ENCODE measurements at regions not wholly inside any gene's neighbourhood (a gene's known extent, or its start where the extent isn't known, plus 50 kb on each side); places are given as distances from the start of the nearest gene placed in this dataset.
"Not testable (repeated sequence)": the region's sequence is repeated elsewhere in the genome, so short reads cannot be mapped to it uniquely, and the experiment has no call there.

DNA sequence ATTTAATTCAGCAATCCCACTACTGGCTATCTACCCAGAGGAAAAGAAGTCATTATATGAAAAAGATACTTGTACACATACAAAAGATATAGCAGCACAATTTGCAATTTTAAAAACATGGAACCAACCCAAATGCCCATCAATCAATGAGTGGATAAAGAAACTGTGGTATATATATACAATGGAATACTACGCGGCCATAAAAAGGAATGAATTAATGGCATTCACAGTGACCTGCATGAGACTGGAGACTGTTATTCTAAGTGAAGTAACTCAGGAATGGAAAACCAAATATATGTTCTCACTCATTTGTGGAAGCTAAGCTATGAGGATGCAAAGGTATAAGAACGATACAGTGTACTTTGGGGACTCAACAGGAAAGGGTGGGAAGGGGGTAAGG lies 102.8 kb upstream of the KCNMA1 start:
- DNase-seq = not testable (repeated sequence)

DNA sequence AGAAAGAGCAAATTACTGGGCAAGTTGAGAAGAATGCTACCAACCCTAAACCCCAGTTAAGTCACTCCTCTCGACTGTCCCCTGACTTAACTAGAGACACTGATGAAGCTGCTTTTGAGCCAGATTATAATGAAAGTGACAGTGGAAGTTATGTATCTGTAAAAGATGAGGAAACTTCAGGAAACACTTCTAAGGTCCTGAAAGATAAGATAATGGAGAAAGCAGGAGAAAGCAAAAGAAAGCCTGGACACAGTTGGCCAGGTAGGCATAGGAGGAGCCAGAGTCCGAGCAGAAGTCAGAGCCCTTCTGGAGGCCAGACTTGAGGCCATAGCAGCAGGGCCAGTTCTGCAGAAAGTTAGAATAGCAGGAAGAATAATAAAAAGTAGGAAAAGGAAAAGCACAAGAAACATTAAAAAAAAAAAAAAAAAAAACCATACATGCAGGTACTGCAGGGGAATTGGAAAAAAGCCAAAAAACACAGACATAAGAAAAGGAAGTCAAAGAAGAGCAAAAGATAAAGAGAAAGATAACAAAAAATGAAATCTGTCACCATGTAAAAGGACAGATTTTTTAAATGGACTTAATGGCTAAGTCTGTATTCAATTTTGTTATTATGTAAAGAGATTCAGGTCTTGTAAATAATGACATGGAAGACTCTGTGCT lies 101.0 kb upstream of the KCNMA1 start:
- no peak for DNase-seq

DNA sequence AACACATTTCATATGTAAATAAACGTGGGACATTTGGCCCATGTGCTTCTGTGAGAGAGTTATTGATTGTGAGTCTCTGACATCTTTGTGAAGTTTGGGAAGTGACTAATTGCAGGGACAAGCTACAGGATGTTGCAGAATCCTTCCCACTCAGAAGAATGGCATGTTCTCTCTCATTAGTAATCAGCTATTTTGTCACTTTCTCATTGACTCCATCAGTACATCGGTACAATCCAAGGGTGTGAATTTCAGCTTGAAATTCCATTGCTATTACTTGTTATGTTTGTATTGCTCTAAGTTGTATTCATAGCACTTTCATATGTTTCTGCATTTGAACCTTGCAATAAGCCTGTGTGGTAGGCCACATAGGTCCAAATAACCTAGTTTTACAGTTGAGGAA lies 100.0 kb upstream of the KCNMA1 start:
- DNase-seq = no peak

DNA sequence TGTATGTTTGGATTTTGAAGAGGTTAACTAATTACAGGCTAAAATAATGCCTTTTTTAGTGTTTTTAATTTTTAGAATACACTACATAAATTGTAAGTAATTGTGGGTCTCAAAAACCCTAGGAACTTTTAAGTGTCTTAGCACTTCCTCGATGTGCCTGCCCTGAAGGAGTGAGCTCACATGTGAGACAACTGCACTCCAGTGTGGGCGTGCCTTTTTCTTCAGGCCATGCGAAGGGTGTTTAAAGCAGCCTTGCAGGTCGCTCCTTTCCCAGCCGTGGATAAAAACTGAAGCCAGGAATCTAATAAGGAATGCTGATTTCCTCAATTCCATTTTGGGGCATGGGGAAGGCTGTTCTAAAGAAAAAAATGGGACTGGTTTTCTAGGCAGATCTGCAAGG lies 97.5 kb upstream of the KCNMA1 start:
- not testable (repeated sequence) for DNase-seq

DNA sequence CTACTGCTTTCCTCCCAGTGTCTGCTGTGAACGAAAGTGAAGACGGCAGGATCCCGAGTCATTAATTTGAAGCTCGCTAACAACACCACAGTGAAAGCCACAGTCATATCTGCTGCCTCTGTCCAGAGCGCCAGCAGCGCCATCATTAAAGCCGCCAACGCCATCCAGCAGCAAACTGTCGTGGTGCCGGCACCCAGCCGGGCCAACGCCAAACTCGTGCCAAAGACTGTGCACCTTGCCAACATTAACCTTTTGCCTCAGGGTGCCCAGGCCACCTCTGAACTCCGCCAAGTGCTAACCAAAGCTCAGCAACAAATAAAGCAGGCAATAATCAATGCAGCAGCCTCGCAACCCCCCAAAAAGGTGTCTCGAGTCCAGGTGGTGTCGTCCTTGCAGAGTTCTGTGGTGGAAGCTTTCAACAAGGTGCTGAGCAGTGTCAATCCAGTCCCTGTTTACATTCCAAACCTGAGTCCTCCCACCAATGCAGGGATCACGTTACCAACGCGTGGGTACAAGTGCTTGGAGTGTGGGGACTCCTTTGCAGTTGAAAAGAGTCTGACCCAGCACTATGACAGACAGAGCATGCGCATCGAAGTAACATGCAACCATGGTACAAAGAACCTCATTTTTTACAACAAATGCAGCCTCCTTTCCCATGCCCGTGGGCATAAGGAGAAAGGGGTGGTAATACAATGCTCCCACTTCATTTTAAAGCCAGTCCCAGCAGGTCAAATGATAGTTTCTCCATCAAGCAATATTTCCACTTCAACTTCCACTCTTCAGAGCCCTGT lies 94.8 kb upstream of the KCNMA1 start:
- DNase-seq = no peak

DNA sequence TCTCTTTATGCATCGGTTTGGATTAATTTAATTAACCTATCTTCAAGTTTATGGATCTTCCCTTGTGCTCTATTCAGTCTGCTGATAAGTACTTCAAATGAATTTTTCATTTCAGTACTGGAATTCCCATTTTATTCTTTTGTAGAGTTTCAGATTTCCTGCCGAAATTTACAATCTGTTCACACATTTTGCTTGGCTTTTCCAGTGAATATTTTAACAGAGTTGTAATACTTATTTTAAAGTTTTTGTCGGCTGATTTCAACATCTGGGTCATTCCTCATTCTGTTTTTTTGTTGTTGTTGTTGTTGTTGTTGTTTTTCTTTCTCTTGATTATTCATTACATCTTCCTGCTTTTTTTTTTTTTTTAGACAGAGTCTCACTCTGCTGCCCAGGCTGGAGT lies 89.9 kb upstream of the KCNMA1 start:
- DNase-seq = no peak

DNA sequence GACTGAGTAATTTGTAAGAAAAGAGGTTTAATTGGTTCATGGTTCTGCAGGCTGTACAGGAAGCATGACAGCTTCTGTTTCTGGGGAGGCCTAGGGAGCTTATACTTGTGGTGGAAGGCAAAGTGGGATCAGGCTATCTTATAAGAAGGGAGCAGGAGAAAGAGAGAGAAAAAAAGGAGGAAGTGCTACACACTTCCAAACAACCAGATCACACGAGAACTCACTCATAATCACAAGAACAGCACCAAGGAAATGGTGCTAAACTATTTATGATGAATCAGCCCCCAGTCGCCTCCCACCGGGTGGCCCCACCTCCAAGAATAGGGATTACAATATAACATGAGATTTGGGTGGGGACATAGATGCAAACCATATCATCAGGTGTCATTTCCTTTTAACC lies 89.1 kb upstream of the KCNMA1 start:
- no peak for DNase-seq

DNA sequence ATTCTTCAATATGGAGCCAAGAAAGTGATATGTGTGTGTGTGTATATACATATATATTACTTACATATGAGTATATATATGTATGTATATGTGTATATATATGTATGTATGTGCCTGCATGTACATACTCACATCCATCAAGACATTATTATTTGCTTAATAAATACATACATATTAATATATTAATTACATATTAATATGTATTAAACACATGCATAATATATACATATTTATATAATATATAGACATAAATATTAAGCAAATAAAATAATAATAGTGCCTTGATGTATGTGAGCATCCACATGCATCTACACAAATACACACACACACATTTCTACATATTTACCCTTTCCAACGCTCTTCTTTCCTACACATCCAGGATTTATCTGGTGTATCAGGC lies 88.7 kb upstream of the KCNMA1 start:
- DNase-seq = no peak

DNA sequence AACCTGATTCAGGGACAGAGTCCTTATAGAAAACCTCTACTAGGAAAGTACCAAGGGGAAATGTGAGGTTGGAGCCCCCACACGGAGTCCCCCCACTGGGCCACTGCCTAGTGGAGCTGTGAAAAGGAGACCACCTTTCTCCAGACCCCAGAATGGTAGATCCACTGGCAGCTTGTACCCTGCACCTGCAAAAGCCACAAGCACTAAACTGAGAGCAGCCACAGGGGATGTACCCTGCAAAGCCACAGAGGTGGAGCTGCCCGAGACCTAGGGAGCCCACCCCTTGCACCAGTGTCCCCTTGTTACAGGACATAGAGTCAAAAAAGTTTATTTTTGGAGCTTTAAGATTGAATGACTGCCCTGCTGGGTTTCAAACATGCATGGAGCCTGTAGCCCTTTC lies 87.2 kb upstream of the KCNMA1 start:
- DNase-seq = no peak

DNA sequence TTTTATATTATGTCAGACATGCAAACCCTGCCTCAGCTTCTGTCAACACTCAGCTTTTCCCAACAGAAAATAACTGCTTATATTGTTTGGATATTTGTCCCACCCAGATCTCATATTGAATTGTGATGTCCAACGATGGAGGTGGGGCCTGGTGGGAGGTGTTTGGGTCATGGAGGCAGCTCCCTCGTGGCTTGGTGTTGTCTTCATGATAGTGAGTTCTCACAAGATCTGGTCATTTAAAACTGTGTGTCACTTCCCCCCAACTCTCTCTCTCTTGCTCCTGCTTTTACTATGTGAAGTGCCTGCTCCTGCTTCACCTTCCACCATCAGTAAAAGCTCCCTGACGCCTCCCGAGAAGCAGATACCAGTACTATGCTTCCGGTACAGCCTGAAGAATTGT lies 85.8 kb upstream of the KCNMA1 start:
- no peak for DNase-seq

DNA sequence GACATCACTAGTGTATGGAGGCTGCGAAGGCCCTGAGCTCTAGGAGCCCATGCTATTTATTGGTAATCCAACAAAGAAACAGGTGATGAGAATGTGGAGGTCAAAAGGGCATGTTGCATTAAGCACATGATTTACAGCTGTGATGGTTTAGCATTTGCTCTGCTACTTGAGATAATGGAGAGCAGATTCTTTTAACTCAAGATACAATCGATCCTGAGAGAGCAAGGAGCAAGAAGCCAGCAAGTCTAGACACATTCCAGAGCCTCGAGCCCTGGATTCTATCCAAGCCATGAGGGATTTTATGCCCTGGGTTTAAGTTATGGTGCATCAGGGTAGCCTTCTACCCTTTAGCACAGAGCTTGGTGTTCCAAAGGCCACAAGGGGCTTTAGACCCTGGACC lies 85.3 kb upstream of the KCNMA1 start:
- not testable (repeated sequence) for DNase-seq

DNA sequence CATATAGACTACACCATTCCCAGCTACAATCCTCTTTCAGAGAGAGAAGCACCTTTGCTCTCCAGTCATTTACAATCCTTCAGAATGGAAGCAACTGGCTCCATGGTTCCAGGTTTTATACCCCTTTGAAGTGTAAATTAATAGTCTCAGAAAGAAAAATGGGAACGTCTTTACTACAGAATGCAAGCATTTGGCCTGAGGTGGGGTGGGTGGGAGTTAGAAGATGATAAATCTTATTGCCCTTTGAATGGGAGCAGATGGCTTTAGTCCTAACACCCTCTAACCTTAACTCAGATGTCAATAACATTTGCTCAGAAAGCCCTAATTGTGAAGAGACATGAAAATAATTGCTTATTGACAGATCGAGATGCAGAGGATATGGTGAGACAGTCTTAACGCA lies 84.2 kb upstream of the KCNMA1 start:
- no peak for DNase-seq

DNA sequence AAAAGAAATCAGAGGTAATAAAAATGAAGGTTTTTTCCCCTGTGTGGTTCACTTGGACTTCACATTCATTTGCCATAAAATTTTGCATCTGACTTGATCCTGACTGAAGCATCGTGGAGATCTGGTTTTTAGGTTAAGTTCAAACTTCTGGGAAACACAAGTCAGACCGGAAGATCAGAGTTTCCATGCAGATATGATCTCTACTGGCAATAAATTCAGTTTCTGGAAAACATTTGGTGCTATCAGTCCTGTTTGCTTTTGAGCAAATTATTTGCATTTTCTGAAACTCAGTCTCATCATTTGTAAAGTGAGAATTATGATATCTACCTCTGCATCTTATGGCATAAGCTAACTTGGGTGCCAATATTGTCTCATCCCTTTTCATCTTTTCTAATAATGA lies 81.3 kb upstream of the KCNMA1 start:
- no peak for DNase-seq

DNA sequence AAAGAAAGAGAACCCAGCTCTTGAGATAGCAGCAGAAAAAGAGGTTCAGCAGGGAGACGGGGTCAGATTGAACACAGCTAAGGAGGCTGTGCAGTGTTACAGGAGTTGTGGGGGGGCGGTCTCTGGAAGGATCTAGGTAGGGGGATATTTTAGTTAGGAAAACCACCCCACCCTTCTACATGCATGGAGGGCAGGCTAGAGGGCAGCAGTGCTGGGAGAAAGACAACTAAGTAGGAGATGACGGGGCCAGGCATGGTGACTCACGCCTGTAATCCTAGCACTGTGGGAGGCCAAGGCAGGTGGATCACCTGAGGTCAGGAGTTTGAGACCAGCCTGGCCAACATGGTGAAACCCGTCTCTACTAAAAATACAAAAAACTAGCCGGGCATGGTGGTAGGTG lies 80.7 kb upstream of the KCNMA1 start:
- DNase-seq = not testable (repeated sequence)

DNA sequence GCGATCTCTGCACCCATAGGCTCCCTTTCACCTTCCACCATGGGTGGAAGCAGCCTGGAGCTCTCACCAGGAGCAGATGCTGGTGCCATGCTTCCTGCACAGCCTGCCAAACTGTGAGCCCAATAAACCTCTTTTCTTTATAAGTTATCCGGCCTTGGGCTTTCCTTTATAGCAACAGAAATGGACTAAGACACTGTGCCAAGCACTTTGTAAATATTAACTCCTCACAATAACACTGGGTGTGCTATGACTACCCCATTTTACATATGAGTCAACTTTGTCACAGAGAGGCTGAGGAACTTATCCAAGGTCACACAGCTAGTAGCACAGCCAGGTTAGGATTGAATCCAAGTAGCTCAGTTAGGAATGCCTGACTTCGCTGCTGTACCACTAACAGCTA lies 79.7 kb upstream of the KCNMA1 start:
- no peak for DNase-seq

DNA sequence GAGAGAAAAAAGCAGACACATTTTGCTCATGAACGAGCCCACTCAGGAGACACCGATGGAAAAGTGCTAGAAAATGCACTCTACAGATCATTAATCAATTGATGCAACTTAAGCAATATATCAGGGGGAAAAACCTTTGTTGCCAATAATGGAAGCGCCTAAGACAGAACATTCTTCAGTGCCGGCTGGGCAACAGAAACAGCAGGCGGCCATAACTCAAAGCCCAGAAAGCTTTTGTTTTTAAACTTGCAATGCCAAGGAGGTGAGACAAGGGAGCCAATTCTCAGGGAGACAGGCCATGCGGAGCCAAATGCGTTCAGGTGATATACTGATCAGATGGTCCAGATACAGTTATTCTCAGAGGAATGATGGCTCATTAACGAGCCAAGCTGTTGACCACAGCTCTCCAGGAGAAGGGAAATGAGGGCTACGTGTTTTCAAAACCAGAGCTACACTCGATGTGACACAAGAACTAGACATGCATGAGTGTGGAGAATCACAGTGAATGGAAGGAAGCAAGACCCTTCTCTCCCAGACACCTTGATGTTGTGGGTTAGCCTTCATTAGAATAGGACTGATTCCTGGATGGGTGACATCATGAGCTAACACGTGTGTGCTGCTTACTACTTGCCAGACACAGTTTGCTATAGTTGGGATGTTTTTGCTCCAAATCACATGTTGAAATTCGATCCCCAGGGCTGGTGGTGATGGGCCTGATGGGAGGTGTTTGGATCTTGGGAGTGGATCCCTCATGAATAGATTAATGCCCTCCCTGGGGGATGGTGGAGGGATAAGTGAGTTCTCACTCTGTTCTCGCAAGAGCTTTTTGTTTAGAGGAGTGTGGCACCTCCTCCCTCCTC lies 79.1 kb upstream of the KCNMA1 start:
- DNase-seq = no peak

DNA sequence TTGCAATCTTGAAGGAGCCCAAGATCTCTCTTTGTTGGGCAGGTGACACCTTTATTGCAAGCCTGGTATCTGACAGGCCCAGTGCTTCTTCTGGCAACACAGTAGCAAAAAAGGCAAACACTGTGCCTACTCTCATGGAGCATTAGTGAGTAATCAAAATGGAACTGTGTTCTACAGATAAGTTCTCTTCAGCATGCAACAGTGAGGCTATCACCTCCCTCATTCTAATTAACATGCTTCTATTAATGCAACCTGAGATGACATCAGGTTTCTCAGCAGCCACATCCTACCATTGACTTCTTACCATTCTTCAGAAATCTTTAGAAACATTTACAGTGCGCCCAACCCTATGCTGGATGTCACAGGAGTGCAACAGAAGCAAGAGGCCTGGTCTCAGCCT lies 77.9 kb upstream of the KCNMA1 start:
- no peak for DNase-seq

DNA sequence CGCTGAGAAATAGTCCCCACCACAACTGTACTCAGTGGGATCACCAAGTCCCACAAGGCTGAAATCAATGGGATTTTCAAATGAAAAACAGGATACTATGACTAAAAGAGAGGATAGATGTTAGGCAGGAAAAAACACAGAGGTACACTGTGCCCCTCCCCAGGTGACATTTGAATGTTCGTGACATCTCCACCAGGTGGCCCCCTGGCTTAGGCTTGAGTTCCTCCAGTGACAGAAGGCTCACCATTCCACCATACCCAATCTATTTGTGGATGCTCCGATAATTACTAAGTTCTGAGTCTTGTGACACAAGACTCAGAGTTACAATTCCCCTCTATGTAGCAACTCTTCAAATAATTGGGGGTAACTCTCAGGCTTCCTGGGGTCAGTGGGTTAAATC lies 77.5 kb upstream of the KCNMA1 start:
- no peak for DNase-seq

DNA sequence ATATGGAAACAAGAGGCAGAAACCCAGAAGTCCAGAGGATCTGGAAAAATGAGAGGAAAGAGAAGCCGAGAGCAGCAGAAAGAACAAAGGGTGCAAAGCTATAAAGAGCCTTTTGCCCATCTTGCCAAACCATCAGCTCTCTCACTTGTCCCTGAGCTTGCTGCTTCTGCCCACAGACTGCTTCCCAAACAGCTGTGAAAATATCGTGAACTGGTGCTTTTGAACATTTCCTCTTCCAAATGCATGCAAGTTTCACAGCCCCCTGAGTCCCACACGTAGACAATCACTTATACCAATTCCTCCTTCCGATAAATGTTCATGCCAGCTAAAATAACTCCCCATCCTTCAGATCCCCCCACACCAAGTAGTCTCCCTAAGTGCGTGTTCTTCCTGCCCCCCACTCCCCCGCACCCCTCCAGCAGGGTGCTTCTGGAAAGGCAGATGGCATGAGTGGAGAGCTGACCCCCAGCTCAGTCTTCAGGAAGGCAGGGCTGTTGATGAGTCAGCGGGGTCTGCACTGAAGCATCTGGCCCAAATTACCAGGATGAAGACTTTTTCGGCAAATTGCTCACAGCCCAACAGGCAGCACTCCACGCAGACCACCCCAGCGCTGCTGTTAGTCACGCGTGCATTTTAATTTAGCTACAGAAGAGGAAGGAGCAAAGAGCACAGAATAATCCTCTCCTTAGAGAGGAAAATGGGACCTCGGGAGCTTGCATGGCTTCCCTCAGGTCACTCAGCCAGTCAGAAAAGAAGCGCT lies 76.1 kb upstream of the KCNMA1 start:
- no peak for DNase-seq

DNA sequence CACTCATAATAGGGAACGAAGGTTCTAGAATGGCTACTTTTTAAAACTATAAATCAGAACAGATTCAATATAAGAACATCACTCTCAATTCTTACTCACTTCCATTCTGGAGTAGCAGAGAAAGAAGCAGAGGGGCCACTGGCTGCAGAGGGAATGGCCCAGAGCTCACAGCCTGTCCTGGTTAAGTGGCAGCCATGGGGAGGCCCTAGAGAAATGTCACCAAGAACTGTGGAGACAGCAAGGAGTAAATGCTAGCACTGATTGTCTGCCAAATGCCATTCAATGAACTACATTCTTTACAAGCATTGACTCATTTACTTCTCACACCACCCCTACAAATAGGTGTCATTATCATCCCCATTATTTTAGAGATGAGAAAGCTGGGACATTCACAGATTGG lies 74.6 kb upstream of the KCNMA1 start:
- no peak for DNase-seq

DNA sequence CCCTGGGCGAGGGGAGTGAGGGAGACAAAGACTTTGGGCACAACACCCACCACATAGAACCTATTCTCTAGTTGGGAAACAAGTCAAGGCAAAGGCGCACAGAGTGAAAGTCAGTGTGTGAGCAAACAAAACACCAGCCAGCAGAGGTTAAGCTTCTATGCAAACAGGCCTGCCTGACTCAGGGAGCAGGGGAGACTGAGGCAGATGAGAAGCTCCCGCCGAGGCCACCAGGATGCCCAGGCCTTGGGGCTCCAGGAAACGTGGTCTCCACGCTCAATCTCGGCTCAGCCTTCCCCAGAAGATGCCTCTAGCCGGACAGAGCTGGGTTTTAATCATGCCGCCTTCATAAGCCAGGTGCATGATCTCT lies 74.1 kb upstream of the KCNMA1 start:
- DNase-seq = no peak

DNA sequence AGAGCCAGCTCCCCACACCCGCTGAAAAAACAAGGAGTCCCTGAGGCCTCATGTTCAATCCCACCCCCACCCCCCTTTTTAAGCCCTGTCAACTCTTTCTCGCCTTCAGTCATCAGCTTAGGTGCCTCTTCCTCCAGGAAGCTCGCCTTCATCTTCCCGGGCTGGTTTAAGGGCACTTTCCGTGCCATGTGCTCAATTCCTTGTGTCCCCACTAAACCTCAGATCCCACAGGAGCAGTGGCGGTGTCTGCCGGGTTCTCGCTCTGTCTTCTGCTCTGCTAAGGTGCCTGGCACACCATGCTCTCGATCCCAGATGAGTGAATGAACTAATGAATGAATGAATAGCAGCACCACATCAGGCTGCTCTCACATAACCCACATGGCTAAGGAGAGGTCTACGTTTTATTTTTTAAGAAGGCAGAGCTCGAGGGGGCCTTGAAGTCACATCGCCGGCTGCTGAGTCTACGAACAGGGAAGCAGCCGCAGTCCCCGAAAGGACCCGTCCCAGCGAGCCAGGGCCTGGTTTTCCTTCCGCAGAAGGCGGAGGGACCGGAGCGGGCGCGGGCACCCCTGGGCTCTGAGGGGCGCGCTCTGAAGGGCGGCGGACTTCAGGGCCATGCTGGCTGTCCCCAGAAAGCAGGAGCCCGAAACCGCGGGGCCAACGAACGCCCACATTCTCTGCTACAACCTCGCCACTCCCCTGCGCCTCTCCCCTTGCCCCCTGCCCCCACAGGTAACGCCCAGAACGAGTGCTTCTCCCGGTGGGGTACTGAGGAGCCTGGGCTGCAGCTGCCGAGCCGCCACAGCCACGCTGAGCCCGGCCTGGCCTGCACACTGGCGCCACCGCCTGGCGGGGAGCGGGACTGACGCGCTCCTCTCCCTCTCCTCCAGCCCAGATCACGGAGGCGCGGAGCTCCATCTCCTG lies 73.4 kb upstream of the KCNMA1 start:
- peak; percentile 21 for DNase-seq

All from effector CD8-positive, alpha-beta T cell (primary cell).